ENCODE measurements at regions not wholly inside any gene's neighbourhood (a gene's known extent, or its start where the extent isn't known, plus 50 kb on each side); places are given as distances from the start of the nearest gene placed in this dataset.
A peak's percentile ranks its signal among the peaks of the same experiment; 100 is the strongest.

DNA sequence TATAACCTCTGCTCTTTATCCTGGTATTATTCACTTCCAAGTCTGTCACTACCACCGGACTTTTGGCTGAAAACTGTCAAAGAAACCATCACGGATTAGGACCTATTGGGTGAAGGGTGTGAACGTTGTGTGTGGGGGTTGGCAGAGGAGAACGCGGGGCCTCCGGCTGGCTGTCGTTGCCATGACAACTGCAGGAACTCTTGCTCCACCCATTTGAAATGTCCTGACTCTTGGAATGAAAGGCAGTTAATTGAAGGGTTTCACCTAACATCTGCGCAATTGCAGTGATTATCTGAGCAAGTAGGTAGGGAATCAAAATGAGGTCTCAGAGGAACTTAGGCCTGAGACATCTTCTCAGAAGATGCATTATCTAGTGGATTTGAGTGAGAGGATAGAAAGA lies 60.9 kb upstream of the CLMP start:
- TF ChIP-seq CTCF (IDR thresholded peaks at IDR 0.05; ENCODE audit: insufficient read depth, low read depth, low read length) (no peak), EZH2 (IDR thresholded peaks at IDR 0.05; ENCODE audit: insufficient read depth, low read length) (no peak)
- H3K4me3 Mint-ChIP-seq (ENCODE audit: unreplicated experiment), result no peak overlapping the region
- DNase-seq (ENCODE audit: low read depth), result no peak
- Histone ChIP-seq H3K4me1 (ENCODE audit: insufficient read depth, low read length) (peaks cover 3% of the 10 kb centered on the region), H3K27me3 (ENCODE audit: insufficient read depth, low read length) (no peaks in the 10 kb centered on the region), H3K9me3 (ENCODE audit: insufficient read depth, low read depth, low read length) (peaks cover 3% of the 10 kb centered on the region), H3K27ac (ENCODE audit: low read depth, low read length) (no peak overlapping the region), H3K9ac (ENCODE audit: low read length) (no peak overlapping the region), H4K20me1 (ENCODE audit: insufficient read depth, low read length) (no peaks in the 10 kb centered on the region), H3K4me2 (ENCODE audit: low read length) (no peak overlapping the region), H3K79me2 (ENCODE audit: insufficient read depth, low read length) (no peaks in the 10 kb centered on the region), H3K36me3 (ENCODE audit: insufficient read depth, low read length) (no peaks in the 10 kb centered on the region), H2AFZ (ENCODE audit: low read depth, low read length) (peak overlapping the region; percentile 10), H3K4me3 (ENCODE audit: insufficient read depth, low read depth, low read length) (no peak overlapping the region)
- FAIRE-seq, result no peak
- H3K27me3 Mint-ChIP-seq (ENCODE audit: low read depth, unreplicated experiment), result peaks cover 8% of the 10 kb centered on the region
- H3K4me1 Mint-ChIP-seq (ENCODE audit: low read depth, unreplicated experiment), result peaks cover 12% of the 10 kb centered on the region
- peaks cover 3% of the 10 kb centered on the region for H3K9me3 Mint-ChIP-seq (ENCODE audit: unreplicated experiment)
- peaks cover 2% of the 10 kb centered on the region for H3K36me3 Mint-ChIP-seq (ENCODE audit: low read depth, unreplicated experiment)
- no peak overlapping the region for H3K27ac Mint-ChIP-seq (ENCODE audit: unreplicated experiment)

DNA sequence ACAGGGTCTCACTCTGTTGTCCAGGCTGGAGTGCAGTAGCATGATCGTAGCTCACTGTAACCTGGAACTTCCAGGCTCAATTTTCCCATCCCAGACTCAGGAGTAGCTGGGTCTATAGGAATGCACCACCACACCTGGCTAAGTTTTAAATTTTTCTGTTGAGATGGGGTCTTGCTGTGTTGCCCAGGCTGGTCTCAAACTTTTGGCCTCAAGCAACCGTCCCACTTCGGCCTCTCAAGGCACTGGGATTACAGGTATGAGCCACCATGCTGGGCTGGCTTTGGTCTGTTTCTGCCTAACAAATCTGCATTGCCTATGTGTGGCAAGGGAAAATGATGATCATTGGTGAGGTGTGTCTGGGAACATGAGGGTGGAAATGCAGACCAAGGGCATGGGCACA lies 59.3 kb upstream of the CLMP start:
- H3K27ac Mint-ChIP-seq (ENCODE audit: unreplicated experiment), result no peak overlapping the region
- Histone ChIP-seq H3K36me3 (ENCODE audit: insufficient read depth, low read length) (no peaks in the 10 kb centered on the region), H3K4me3 (ENCODE audit: insufficient read depth, low read depth, low read length) (no peak overlapping the region), H3K27me3 (ENCODE audit: insufficient read depth, low read length) (no peaks in the 10 kb centered on the region), H2AFZ (ENCODE audit: low read depth, low read length) (no peak overlapping the region), H3K27ac (ENCODE audit: low read depth, low read length) (no peak overlapping the region), H3K4me2 (ENCODE audit: low read length) (no peak overlapping the region), H3K79me2 (ENCODE audit: insufficient read depth, low read length) (no peaks in the 10 kb centered on the region), H3K9me3 (ENCODE audit: insufficient read depth, low read depth, low read length) (peaks cover 3% of the 10 kb centered on the region), H4K20me1 (ENCODE audit: insufficient read depth, low read length) (no peaks in the 10 kb centered on the region), H3K4me1 (ENCODE audit: insufficient read depth, low read length) (peaks cover 3% of the 10 kb centered on the region), H3K9ac (ENCODE audit: low read length) (no peak overlapping the region)
- H3K36me3 Mint-ChIP-seq (ENCODE audit: low read depth, unreplicated experiment), result no peaks in the 10 kb centered on the region
- no peak for TF ChIP-seq CTCF (IDR thresholded peaks at IDR 0.05; ENCODE audit: insufficient read depth, low read depth, low read length)
- TF ChIP-seq EZH2 (IDR thresholded peaks at IDR 0.05; ENCODE audit: insufficient read depth, low read length), result no peak
- peaks cover 3% of the 10 kb centered on the region for H3K9me3 Mint-ChIP-seq (ENCODE audit: unreplicated experiment)
- no peak for DNase-seq (ENCODE audit: low read depth)
- no peak for FAIRE-seq
- H3K4me3 Mint-ChIP-seq (ENCODE audit: unreplicated experiment), result no peak overlapping the region
- H3K27me3 Mint-ChIP-seq (ENCODE audit: low read depth, unreplicated experiment), result peaks cover 8% of the 10 kb centered on the region
- peaks cover 17% of the 10 kb centered on the region for H3K4me1 Mint-ChIP-seq (ENCODE audit: low read depth, unreplicated experiment)

DNA sequence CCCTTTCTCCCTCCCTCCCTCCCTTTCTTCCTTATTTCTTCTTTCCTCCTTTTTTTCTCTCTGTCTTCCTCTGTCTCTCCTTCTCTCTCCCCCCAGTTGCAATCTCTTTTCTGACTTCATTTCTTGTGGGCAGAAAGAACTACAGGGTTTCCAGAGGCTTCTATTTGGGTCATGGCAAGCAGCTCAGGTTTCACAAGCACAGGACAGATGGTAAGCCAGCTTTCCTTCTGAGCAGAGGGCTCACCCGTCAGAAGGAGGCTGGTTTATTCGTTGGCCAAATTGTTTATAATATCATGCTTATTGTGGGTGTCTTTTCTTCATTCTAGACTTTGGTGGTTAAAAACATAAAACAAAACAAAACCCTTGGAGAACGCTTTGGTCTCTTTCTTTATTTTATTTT lies 58.9 kb upstream of the CLMP start:
- peaks cover 20% of the 10 kb centered on the region for H3K4me1 Mint-ChIP-seq (ENCODE audit: low read depth, unreplicated experiment)
- Histone ChIP-seq H3K27me3 (ENCODE audit: insufficient read depth, low read length) (no peaks in the 10 kb centered on the region), H4K20me1 (ENCODE audit: insufficient read depth, low read length) (no peaks in the 10 kb centered on the region), H3K27ac (ENCODE audit: low read depth, low read length) (no peak overlapping the region), H3K4me3 (ENCODE audit: insufficient read depth, low read depth, low read length) (no peak overlapping the region), H3K9me3 (ENCODE audit: insufficient read depth, low read depth, low read length) (peaks cover 2% of the 10 kb centered on the region), H3K9ac (ENCODE audit: low read length) (no peak overlapping the region), H2AFZ (ENCODE audit: low read depth, low read length) (no peak overlapping the region), H3K79me2 (ENCODE audit: insufficient read depth, low read length) (no peaks in the 10 kb centered on the region), H3K4me2 (ENCODE audit: low read length) (no peak overlapping the region), H3K4me1 (ENCODE audit: insufficient read depth, low read length) (peaks cover 3% of the 10 kb centered on the region), H3K36me3 (ENCODE audit: insufficient read depth, low read length) (no peaks in the 10 kb centered on the region)
- no peak overlapping the region for H3K4me3 Mint-ChIP-seq (ENCODE audit: unreplicated experiment)
- DNase-seq (ENCODE audit: low read depth) (peak; percentile 33), FAIRE-seq (no peak)
- peaks cover 3% of the 10 kb centered on the region for H3K9me3 Mint-ChIP-seq (ENCODE audit: unreplicated experiment)
- no peak overlapping the region for H3K27ac Mint-ChIP-seq (ENCODE audit: unreplicated experiment)
- H3K27me3 Mint-ChIP-seq (ENCODE audit: low read depth, unreplicated experiment), result peaks cover 8% of the 10 kb centered on the region
- H3K36me3 Mint-ChIP-seq (ENCODE audit: low read depth, unreplicated experiment), result no peaks in the 10 kb centered on the region
- TF ChIP-seq CTCF (IDR thresholded peaks at IDR 0.05; ENCODE audit: insufficient read depth, low read depth, low read length) (no peak), EZH2 (IDR thresholded peaks at IDR 0.05; ENCODE audit: insufficient read depth, low read length) (no peak)

Measured in astrocyte (in vitro differentiated cells and primary cell).